22Rv1 (cell line): ENCODE measurements at regions not wholly inside any gene's neighbourhood (a gene's known extent, or its start where the extent isn't known, plus 50 kb on each side); places are given as distances from the start of the nearest gene placed in this dataset.

Source experiments
- H3K27ac ChIP-seq: fragments of 450-650 bp; 2 replicates; pipeline ENCODE4 v1.5.1; 2017
- ZFX ChIP-seq: fragments of 450-650 bp; IDR thresholded peaks from 2 replicates; pipeline ENCODE4 v1.6.1; 2017; ENCODE audit warnings: antibody characterized with exemption, borderline replicate concordance
- TF ChIP-seq, protein P1 (sequence below): fragments of 450-650 bp; IDR thresholded peaks from 2 replicates; pipeline ENCODE4 v1.5.1; 2017; ENCODE audit warnings: mild to moderate bottlenecking

- H3K27ac ChIP-seq = no peak overlapping the region
- TF ChIP-seq ZFX = no peak
- TF ChIP-seq, protein P1, sequence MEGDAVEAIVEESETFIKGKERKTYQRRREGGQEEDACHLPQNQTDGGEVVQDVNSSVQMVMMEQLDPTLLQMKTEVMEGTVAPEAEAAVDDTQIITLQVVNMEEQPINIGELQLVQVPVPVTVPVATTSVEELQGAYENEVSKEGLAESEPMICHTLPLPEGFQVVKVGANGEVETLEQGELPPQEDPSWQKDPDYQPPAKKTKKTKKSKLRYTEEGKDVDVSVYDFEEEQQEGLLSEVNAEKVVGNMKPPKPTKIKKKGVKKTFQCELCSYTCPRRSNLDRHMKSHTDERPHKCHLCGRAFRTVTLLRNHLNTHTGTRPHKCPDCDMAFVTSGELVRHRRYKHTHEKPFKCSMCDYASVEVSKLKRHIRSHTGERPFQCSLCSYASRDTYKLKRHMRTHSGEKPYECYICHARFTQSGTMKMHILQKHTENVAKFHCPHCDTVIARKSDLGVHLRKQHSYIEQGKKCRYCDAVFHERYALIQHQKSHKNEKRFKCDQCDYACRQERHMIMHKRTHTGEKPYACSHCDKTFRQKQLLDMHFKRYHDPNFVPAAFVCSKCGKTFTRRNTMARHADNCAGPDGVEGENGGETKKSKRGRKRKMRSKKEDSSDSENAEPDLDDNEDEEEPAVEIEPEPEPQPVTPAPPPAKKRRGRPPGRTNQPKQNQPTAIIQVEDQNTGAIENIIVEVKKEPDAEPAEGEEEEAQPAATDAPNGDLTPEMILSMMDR = no peak
Observed at GRCh38 chr12:45565590-45565989, 163.9 kb upstream of the ARID2 start.

DNA sequence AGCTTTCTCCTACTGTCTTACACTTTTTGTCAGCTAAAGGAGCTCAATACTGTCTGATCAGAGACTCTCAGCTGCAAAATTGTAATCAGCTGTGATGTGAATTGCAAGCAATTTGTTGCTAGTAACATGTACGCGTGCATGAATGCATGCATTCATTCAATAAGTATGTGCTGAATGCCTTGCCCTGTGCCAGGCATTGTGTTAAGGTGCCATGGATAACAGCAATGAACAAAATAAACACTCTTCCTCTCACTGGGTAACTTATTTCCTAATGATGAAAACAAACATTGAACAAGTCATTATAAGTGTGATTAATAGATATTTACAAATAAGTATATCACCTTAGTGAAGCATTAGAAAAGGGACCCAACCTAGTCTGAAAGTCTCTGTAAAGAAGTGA lies 163.2 kb upstream of the ARID2 start:
- no peak overlapping the region for H3K27ac ChIP-seq
- TF ChIP-seq, protein P1 = no peak
- TF ChIP-seq ZFX = no peak

GRCh38 chr12:45568808-45569207 lies 160.7 kb upstream of the ARID2 start:
- no peak for TF ChIP-seq ZFX
- TF ChIP-seq, protein P1 = no peak
- H3K27ac ChIP-seq = no peak overlapping the region

GRCh38 chr12:45570501-45570900 lies 159.0 kb upstream of the ARID2 start:
- TF ChIP-seq, protein P1 = no peak
- TF ChIP-seq ZFX = no peak
- H3K27ac ChIP-seq = no peak overlapping the region

DNA sequence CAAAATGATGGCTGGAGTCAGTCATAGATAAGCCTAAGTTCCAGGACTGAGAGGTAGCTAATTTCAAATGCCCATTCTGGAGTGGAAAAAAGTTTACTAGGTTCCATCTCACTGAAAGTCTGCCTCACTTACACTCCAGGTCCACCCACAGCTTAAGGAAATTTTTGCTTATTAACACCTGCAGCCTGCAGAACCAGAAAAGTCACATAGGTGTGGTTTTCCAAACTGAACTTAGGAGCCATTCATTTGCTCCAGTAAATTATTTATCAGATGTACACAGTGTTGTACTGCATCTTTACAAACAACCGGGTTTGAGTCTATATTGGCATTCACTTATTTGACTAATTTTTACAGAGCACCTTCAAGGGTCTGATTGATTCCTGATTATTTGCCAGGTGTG lies 157.4 kb upstream of the ARID2 start:
- peak overlapping the region; percentile 24; the same call in 1 of the 2 replicates for H3K27ac ChIP-seq
- TF ChIP-seq, protein P1 = no peak
- TF ChIP-seq ZFX = no peak

GRCh38 chr12:45575417-45575816 lies 154.1 kb upstream of the ARID2 start:
- H3K27ac ChIP-seq = no peak overlapping the region
- no peak for TF ChIP-seq ZFX
- TF ChIP-seq, protein P1 = no peak

- H3K27ac ChIP-seq = no peak overlapping the region
- TF ChIP-seq ZFX = no peak
- TF ChIP-seq, protein P1 = no peak
Observed at GRCh38 chr12:45575823-45576475, 153.6 kb upstream of the ARID2 start.
